DOHH2 (cell line): ENCODE measurements at regions not wholly inside any gene's neighbourhood (a gene's known extent, or its start where the extent isn't known, plus 50 kb on each side); places are given as distances from the start of the nearest gene placed in this dataset.

Source experiments
- H3F3A ChIP-seq: fragments of 200-600 bp; sonication (generic), shearing (Covaris generic); 2 replicates; pipeline ENCODE4 v1.6.0; 2016; ENCODE audit warnings: antibody characterized with exemption, mild to moderate bottlenecking; ENCODE audit not compliant: control insufficient read depth, insufficient read depth
- H3K27ac ChIP-seq: fragments of 200-600 bp; sonication (generic); 2 replicates; pipeline ENCODE4 v1.5.1; 2014; ENCODE audit warnings: low read depth, mild to moderate bottlenecking, low read length, moderate library complexity
- H3K27me3 ChIP-seq: fragments of 200-600 bp; sonication (generic); 2 replicates; pipeline ENCODE4 v1.6.1; 2014; ENCODE audit warnings: mild to moderate bottlenecking, low read length, mixed read lengths; ENCODE audit not compliant: control insufficient read depth
- H3K36me3 ChIP-seq: fragments of 200-600 bp; sonication (generic); 2 replicates; pipeline ENCODE4 v1.6.1; 2014; ENCODE audit warnings: mild to moderate bottlenecking, low read length, moderate library complexity, mixed read lengths; ENCODE audit not compliant: control insufficient read depth
- H3K4me1 ChIP-seq: fragments of 200-600 bp; sonication (generic); 2 replicates; pipeline ENCODE4 v1.6.1; 2014; ENCODE audit warnings: mild to moderate bottlenecking, low read length, mixed read lengths; ENCODE audit not compliant: control insufficient read depth
- H3K4me2 ChIP-seq: fragments of 200-600 bp; sonication (generic); 2 replicates; pipeline ENCODE4 v1.6.0; 2014; ENCODE audit warnings: mild to moderate bottlenecking, low read length, moderate library complexity
- H3K4me3 ChIP-seq: fragments of 200-600 bp; sonication (generic); 2 replicates; pipeline ENCODE4 v1.5.1; 2014; ENCODE audit warnings: mild to moderate bottlenecking, low read length, mixed read lengths
- H3K79me2 ChIP-seq: fragments of 200-600 bp; sonication (generic); 2 replicates; pipeline ENCODE4 v1.6.1; 2014; ENCODE audit warnings: mild to moderate bottlenecking, low read length, mixed read lengths; ENCODE audit not compliant: control insufficient read depth
- H3K9me2 ChIP-seq: fragments of 200-600 bp; sonication (generic); replicated peaks from 2 replicates; pipeline ENCODE4 v1.6.1; 2014; ENCODE audit warnings: mild to moderate bottlenecking, low read length, mixed read lengths; ENCODE audit not compliant: control insufficient read depth
- H3K9me3 ChIP-seq: fragments of 200-600 bp; sonication (generic); 2 replicates; pipeline ENCODE4 v1.6.1; 2014; ENCODE audit warnings: antibody characterized with exemption, low read length, mixed read lengths; ENCODE audit not compliant: control insufficient read depth, insufficient read depth
- H4K20me1 ChIP-seq: fragments of 200-600 bp; sonication (generic); 2 replicates; pipeline ENCODE4 v1.6.0; 2014; ENCODE audit warnings: low read depth, mild to moderate bottlenecking, antibody characterized with exemption, low read length, moderate library complexity; ENCODE audit not compliant: control insufficient read depth, insufficient read depth
- EZH2phosphoT487 ChIP-seq: fragments of 200-600 bp; sonication (generic); IDR thresholded peaks from 2 replicates; pipeline ENCODE4 v1.6.1; 2017; ENCODE audit warnings: borderline replicate concordance, mild to moderate bottlenecking, antibody characterized with exemption, low read length, moderate library complexity, mixed read lengths
- TF ChIP-seq, protein P1 (sequence below): fragments of 200-600 bp; sonication (generic); IDR thresholded peaks from one replicate; pipeline ENCODE4 v1.5.1; 2014; ENCODE audit warnings: antibody characterized with exemption, mild to moderate bottlenecking, low read depth, low read length; ENCODE audit not compliant: poor library complexity, severe bottlenecking

DNA sequence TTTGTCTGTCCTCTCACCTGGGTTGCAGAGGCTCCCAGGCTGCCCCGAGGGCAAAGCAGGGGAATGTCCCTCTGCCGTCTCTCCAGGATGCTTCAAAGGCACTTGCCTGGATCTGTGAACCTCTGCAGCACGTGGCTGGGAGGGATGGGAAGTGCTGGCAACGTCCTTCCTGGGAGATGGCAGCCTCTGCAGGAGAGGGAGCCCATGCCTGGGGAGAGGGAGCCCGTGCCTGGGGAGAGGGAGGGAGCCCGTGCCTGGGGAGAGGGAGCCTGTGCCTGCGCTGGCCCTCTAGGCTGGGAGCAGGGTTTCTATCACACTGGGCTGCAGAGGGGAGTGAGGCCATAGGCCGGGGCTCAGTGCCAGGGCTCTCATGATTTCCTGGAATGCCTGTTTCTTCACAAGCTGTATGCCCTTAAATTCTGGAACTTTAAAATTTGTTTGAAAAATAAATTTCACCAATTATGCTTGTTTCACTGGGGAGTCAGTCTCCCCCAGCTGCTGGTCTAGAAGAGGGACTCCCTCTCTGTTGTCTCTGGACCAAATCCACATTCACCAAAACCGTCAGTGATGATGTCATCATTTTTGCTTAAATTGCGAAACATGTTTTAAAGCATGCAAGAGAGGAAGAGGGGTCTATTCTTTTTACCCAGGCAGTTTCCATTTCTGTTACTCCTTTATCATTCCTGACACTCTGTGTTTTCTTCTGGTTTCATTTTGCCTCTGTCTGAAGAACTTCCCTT, 135.7 kb downstream of the DNAJB6 start:
- H3K9me2 ChIP-seq: no peaks in the 10 kb centered on the region
- no peak overlapping the region for H3K27ac ChIP-seq
- no peaks in the 10 kb centered on the region for H4K20me1 ChIP-seq
- no peaks in the 10 kb centered on the region for H3K27me3 ChIP-seq
- no peak overlapping the region for H3K4me3 ChIP-seq
- no peaks in the 10 kb centered on the region for H3K4me1 ChIP-seq
- H3K9me3 ChIP-seq: peaks cover 16% of the 10 kb centered on the region
- TF ChIP-seq EZH2phosphoT487: no peak
- TF ChIP-seq, protein P1, sequence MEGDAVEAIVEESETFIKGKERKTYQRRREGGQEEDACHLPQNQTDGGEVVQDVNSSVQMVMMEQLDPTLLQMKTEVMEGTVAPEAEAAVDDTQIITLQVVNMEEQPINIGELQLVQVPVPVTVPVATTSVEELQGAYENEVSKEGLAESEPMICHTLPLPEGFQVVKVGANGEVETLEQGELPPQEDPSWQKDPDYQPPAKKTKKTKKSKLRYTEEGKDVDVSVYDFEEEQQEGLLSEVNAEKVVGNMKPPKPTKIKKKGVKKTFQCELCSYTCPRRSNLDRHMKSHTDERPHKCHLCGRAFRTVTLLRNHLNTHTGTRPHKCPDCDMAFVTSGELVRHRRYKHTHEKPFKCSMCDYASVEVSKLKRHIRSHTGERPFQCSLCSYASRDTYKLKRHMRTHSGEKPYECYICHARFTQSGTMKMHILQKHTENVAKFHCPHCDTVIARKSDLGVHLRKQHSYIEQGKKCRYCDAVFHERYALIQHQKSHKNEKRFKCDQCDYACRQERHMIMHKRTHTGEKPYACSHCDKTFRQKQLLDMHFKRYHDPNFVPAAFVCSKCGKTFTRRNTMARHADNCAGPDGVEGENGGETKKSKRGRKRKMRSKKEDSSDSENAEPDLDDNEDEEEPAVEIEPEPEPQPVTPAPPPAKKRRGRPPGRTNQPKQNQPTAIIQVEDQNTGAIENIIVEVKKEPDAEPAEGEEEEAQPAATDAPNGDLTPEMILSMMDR: no peak
- no peaks in the 10 kb centered on the region for H3K36me3 ChIP-seq
- H3K4me2 ChIP-seq: no peak overlapping the region
- H3F3A ChIP-seq: no peaks in the 10 kb centered on the region
- H3K79me2 ChIP-seq: no peaks in the 10 kb centered on the region

DNA sequence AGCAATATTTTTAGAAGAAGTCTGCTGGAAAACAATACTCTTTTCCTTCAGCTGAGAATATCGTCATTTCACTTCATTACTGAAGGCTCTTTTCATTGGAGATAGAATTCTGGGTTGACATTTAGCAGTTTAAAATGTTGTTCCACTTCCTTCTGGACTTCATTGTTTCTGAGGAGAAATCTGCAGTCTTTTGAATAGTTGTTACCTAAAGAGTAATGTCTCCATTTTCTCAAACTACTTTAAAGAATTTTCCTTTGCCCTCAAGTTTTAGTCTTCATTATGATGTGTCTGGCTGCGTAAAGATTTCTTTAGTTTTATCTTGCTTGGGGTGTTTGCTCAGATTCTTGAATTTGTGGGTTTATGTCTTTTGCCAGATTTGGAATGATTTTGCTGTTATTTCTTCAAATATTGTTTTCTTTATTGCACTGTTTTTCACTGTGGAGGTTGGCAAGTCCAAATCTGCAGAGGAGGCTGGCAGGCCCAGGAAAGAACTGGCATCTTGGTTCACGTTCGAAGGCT, 136.3 kb downstream of the DNAJB6 start:
- no peaks in the 10 kb centered on the region for H4K20me1 ChIP-seq
- TF ChIP-seq, protein P1: no peak
- TF ChIP-seq EZH2phosphoT487: no peak
- H3K27ac ChIP-seq: no peak overlapping the region
- H3K4me3 ChIP-seq: no peak overlapping the region
- H3K27me3 ChIP-seq: no peaks in the 10 kb centered on the region
- no peaks in the 10 kb centered on the region for H3K36me3 ChIP-seq
- no peak overlapping the region for H3K4me2 ChIP-seq
- peaks cover 16% of the 10 kb centered on the region for H3K9me3 ChIP-seq
- no peaks in the 10 kb centered on the region for H3K9me2 ChIP-seq
- no peaks in the 10 kb centered on the region for H3K79me2 ChIP-seq
- no peaks in the 10 kb centered on the region for H3K4me1 ChIP-seq
- H3F3A ChIP-seq: no peaks in the 10 kb centered on the region

DNA sequence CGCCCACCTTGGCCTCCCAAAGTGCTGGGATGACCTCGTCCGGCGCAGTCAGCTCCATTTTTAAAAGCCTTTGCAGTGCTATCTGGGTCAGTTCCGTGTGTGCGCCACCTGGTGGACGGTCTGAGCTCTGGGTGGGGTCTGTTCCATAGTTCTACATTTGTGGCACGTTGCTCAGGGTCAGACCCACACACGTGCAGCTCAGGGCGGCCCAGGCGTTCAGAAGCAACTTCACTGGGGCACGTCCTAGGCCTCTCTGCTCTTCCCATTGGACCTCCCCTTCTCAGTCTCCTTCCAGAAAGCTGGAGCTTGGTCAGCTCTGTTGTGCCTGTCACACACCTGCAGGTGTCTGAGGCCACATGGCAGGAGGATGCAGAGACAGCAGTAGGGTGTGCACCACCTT, 137.9 kb downstream of the DNAJB6 start:
- no peaks in the 10 kb centered on the region for H3K27me3 ChIP-seq
- H3K36me3 ChIP-seq: no peaks in the 10 kb centered on the region
- H3F3A ChIP-seq: no peaks in the 10 kb centered on the region
- no peaks in the 10 kb centered on the region for H3K4me1 ChIP-seq
- H3K27ac ChIP-seq: no peak overlapping the region
- H4K20me1 ChIP-seq: no peaks in the 10 kb centered on the region
- TF ChIP-seq, protein P1: peak; percentile 90
- no peak for TF ChIP-seq EZH2phosphoT487
- no peaks in the 10 kb centered on the region for H3K9me2 ChIP-seq
- H3K79me2 ChIP-seq: no peaks in the 10 kb centered on the region
- no peak overlapping the region for H3K4me2 ChIP-seq
- H3K4me3 ChIP-seq: no peak overlapping the region
- peaks cover 16% of the 10 kb centered on the region for H3K9me3 ChIP-seq
